Upper lobe of right lung (tissue), 1 donor: ENCODE measurements at regions not wholly inside any gene's neighbourhood (a gene's known extent, or its start where the extent isn't known, plus 50 kb on each side); places are given as distances from the start of the nearest gene placed in this dataset.

ENCODE experiments used
- ATAC-seq: fragments of 200-7000 bp; cut with Tn5 transposase; one replicate; pipeline ENCODE4 v1.9.1; 2020; ENCODE audit warnings: mild to moderate bottlenecking, moderate library complexity
- DNase-seq: peaks from one replicate; pipeline ENCODE4 v3.0.0-alpha.2; 2020
- H3K27ac ChIP-seq: fragments of 200-600 bp; one replicate; pipeline ENCODE4 v1.8.0; 2022
- H3K27me3 ChIP-seq: fragments of 200-600 bp; one replicate; pipeline ENCODE4 v1.8.0; 2022; ENCODE audit warnings: mild to moderate bottlenecking
- H3K36me3 ChIP-seq: fragments of 200-600 bp; one replicate; pipeline ENCODE4 v1.8.0; 2022
- H3K4me1 ChIP-seq: fragments of 200-600 bp; one replicate; pipeline ENCODE4 v1.8.0; 2022
- H3K4me3 ChIP-seq: fragments of 200-600 bp; one replicate; pipeline ENCODE4 v1.8.0; 2022; ENCODE audit warnings: mild to moderate bottlenecking
- H3K9me3 ChIP-seq: fragments of 200-600 bp; one replicate; pipeline ENCODE4 v1.8.0; 2022
- CTCF ChIP-seq: fragments of 200-600 bp; IDR thresholded peaks from one replicate; pipeline ENCODE4 v1.8.0; 2022; ENCODE audit warnings: antibody characterized with exemption
- intact Hi-C: fragments of 100-400 bp; cut with DNase I; formaldehyde crosslinking; loops from one replicate; pipeline ENCODE4 v1.11.0; 2022
- donor health status: DM: no; HTN: yes; CAD: no; lungs with severe emphysema.

- intact Hi-C loops = no loop called here
- DNase-seq (no peak), ATAC-seq (peak; percentile 25)
- no peaks in the 10 kb centered on the region for H3K4me1 ChIP-seq
- TF ChIP-seq CTCF = no peak
- H3K27ac ChIP-seq = no peak overlapping the region
- no peaks in the 10 kb centered on the region for H3K27me3 ChIP-seq
- no peaks in the 10 kb centered on the region for H3K36me3 ChIP-seq
- no peaks in the 10 kb centered on the region for H3K9me3 ChIP-seq
- no peak overlapping the region for H3K4me3 ChIP-seq
These were observed 194.4 kb upstream of the PRSS1 start for GRCh38 chr7:142554560-142555532.

- Histone ChIP-seq H3K9me3 (no peaks in the 10 kb centered on the region), H3K4me1 (no peaks in the 10 kb centered on the region), H3K4me3 (no peak overlapping the region), H3K36me3 (no peaks in the 10 kb centered on the region), H3K27ac (no peak overlapping the region), H3K27me3 (no peaks in the 10 kb centered on the region)
- no peak for DNase-seq
- ATAC-seq = no peak
- no peak for TF ChIP-seq CTCF
- intact Hi-C loops = no loop called here
These were observed 196.1 kb upstream of the PRSS1 start for GRCh38 chr7:142553216-142553615.

- Histone ChIP-seq H3K9me3 (no peaks in the 10 kb centered on the region), H3K27ac (no peak overlapping the region), H3K4me1 (no peaks in the 10 kb centered on the region), H3K27me3 (no peaks in the 10 kb centered on the region), H3K36me3 (no peaks in the 10 kb centered on the region), H3K4me3 (no peak overlapping the region)
- ATAC-seq (no peak), DNase-seq (no peak)
- TF ChIP-seq CTCF = no peak
- intact Hi-C loops = no loop called here
These were observed 200.3 kb upstream of the PRSS1 start for GRCh38 chr7:142548978-142549377.

- intact Hi-C loops = no loop called here
- Histone ChIP-seq H3K27ac (no peak overlapping the region), H3K36me3 (no peaks in the 10 kb centered on the region), H3K9me3 (no peaks in the 10 kb centered on the region), H3K4me1 (no peaks in the 10 kb centered on the region), H3K27me3 (no peaks in the 10 kb centered on the region), H3K4me3 (no peak overlapping the region)
- ATAC-seq = no peak
- no peak for DNase-seq
- no peak for TF ChIP-seq CTCF
These were observed 202.8 kb upstream of the PRSS1 start for GRCh38 chr7:142546452-142546851.

- DNase-seq = no peak
- no peak overlapping the region for H3K27ac ChIP-seq
- no peak for TF ChIP-seq CTCF
- ATAC-seq = no peak
- intact Hi-C loops = no loop called here
- no peaks in the 10 kb centered on the region for H3K36me3 ChIP-seq
- H3K4me1 ChIP-seq = no peaks in the 10 kb centered on the region
- H3K4me3 ChIP-seq = no peak overlapping the region
- no peaks in the 10 kb centered on the region for H3K9me3 ChIP-seq
- H3K27me3 ChIP-seq = no peaks in the 10 kb centered on the region
These were observed 206.3 kb upstream of the PRSS1 start for GRCh38 chr7:142542942-142543341.
